GM23248 (cell line): ENCODE measurements at regions not wholly inside any gene's neighbourhood (a gene's known extent, or its start where the extent isn't known, plus 50 kb on each side); places are given as distances from the start of the nearest gene placed in this dataset.

Experiments used
- EZH2 ChIP-seq: fragments of 200-600 bp; sonication (generic); IDR thresholded peaks from 2 replicates; pipeline ENCODE4 v1.6.1; 2018; ENCODE audit warnings: antibody characterized with exemption, mild to moderate bottlenecking; ENCODE audit not compliant: insufficient read depth, poor library complexity, severe bottlenecking
- EZH2phosphoT487 ChIP-seq: fragments of 200-600 bp; sonication (generic); IDR thresholded peaks from 2 replicates; pipeline ENCODE4 v1.6.1; 2018; ENCODE audit warnings: antibody characterized with exemption, moderate library complexity, mild to moderate bottlenecking, low read depth; ENCODE audit not compliant: insufficient read depth

- TF ChIP-seq EZH2 (no peak), EZH2phosphoT487 (no peak)
Measured at GRCh38 chr1:104987210-104987609, 1237.5 kb downstream of the AMY1C start.
